Peyer's patch (tissue), 4 donors: ENCODE measurements at regions not wholly inside any gene's neighbourhood (a gene's known extent, or its start where the extent isn't known, plus 50 kb on each side); places are given as distances from the start of the nearest gene placed in this dataset.

Source experiments
- CTCF ChIP-seq, 6 experiments: fragments of 450-650 bp in 4 of 6; fragments of 200-600 bp in 2 of 6; sonication (generic) in 1 of 6; IDR thresholded peaks; one replicate each; pipeline ENCODE4 v1.5.1; 2017 to 2019; ENCODE audit warnings: antibody characterized with exemption in 6 of 6, mild to moderate bottlenecking in 3 of 6, moderate library complexity in 1 of 6
- POLR2A ChIP-seq, 2 donors: fragments of 450-650 bp; IDR thresholded peaks; one replicate each; pipeline ENCODE4 v1.5.1; 2017; ENCODE audit warnings: antibody characterized with exemption in 2 of 2, mild to moderate bottlenecking in 2 of 2, moderate library complexity in 2 of 2

GRCh38 chr1:105442901-105443300, 1613.6 kb upstream of the PRMT6 start:
- no peak for TF ChIP-seq POLR2A (IDR thresholded peaks at IDR 0.05)
- TF ChIP-seq CTCF (IDR thresholded peaks at IDR 0.05), result no peak
